GM23338 (cell line): ENCODE measurements at regions not wholly inside any gene's neighbourhood (a gene's known extent, or its start where the extent isn't known, plus 50 kb on each side); places are given as distances from the start of the nearest gene placed in this dataset.

ENCODE experiments used
- CREB1 ChIP-seq: fragments of 250-450 bp; sonication (Bioruptor Pico); IDR thresholded peaks from 2 replicates; pipeline ENCODE4 v1.5.0; 2020; ENCODE audit warnings: low read depth, mild to moderate bottlenecking, moderate library complexity
- EZH2 ChIP-seq: fragments of 200-600 bp; sonication (generic); IDR thresholded peaks from one replicate; pipeline ENCODE4 v1.8.0; 2017; ENCODE audit warnings: antibody characterized with exemption, mild to moderate bottlenecking, low read depth; ENCODE audit not compliant: unreplicated experiment
- EZH2phosphoT487 ChIP-seq: fragments of 200-600 bp; sonication (generic); IDR thresholded peaks from one replicate; pipeline ENCODE4 v1.8.1; 2018; ENCODE audit warnings: antibody characterized with exemption; ENCODE audit not compliant: unreplicated experiment
- NANOG ChIP-seq: IDR thresholded peaks from 2 replicates; pipeline ENCODE4 v1.6.1; 2016; ENCODE audit warnings: antibody characterized with exemption, borderline replicate concordance
- POLR2AphosphoS5 ChIP-seq: IDR thresholded peaks from 2 replicates; pipeline ENCODE4 v1.6.1; 2016; ENCODE audit warnings: antibody characterized with exemption, low read depth
- STAT1 ChIP-seq: IDR thresholded peaks from one replicate; pipeline ENCODE4 v1.6.1; 2016; ENCODE audit warnings: antibody characterized with exemption; ENCODE audit not compliant: unreplicated experiment
- ZNF331 ChIP-seq: fragments of 250-450 bp; sonication (Bioruptor Pico); IDR thresholded peaks from 2 replicates; pipeline ENCODE4 v1.5.0; 2020; ENCODE audit warnings: low read depth, mild to moderate bottlenecking, moderate library complexity
- TF ChIP-seq, protein P1 (sequence below), 2 experiments: fragments of 200-600 bp in 1 of 2; sonication (generic) in 1 of 2; conservative IDR thresholded peaks; 2 replicates each; pipeline versions ENCODE4 v1.5.1 to v1.6.1; 2016 to 2017; ENCODE audit warnings: antibody characterized with exemption in 2 of 2, low read depth in 2 of 2, mild to moderate bottlenecking in 2 of 2, moderate library complexity in 1 of 2
- TF ChIP-seq, protein P2 (sequence below): IDR thresholded peaks from one replicate; pipeline ENCODE4 v1.6.1; 2018; ENCODE audit warnings: antibody characterized with exemption; ENCODE audit not compliant: unreplicated experiment
- TF ChIP-seq, protein P3 (sequence below): IDR thresholded peaks from 2 replicates; pipeline ENCODE4 v1.6.1; 2016; ENCODE audit warnings: antibody characterized with exemption

- TF ChIP-seq EZH2phosphoT487, result no peak
- TF ChIP-seq, protein P1, sequence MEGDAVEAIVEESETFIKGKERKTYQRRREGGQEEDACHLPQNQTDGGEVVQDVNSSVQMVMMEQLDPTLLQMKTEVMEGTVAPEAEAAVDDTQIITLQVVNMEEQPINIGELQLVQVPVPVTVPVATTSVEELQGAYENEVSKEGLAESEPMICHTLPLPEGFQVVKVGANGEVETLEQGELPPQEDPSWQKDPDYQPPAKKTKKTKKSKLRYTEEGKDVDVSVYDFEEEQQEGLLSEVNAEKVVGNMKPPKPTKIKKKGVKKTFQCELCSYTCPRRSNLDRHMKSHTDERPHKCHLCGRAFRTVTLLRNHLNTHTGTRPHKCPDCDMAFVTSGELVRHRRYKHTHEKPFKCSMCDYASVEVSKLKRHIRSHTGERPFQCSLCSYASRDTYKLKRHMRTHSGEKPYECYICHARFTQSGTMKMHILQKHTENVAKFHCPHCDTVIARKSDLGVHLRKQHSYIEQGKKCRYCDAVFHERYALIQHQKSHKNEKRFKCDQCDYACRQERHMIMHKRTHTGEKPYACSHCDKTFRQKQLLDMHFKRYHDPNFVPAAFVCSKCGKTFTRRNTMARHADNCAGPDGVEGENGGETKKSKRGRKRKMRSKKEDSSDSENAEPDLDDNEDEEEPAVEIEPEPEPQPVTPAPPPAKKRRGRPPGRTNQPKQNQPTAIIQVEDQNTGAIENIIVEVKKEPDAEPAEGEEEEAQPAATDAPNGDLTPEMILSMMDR (conservative IDR thresholded peaks at IDR 0.05; ENCODE audit: low read depth in 2 of 2), result no peak
- TF ChIP-seq, protein P2, sequence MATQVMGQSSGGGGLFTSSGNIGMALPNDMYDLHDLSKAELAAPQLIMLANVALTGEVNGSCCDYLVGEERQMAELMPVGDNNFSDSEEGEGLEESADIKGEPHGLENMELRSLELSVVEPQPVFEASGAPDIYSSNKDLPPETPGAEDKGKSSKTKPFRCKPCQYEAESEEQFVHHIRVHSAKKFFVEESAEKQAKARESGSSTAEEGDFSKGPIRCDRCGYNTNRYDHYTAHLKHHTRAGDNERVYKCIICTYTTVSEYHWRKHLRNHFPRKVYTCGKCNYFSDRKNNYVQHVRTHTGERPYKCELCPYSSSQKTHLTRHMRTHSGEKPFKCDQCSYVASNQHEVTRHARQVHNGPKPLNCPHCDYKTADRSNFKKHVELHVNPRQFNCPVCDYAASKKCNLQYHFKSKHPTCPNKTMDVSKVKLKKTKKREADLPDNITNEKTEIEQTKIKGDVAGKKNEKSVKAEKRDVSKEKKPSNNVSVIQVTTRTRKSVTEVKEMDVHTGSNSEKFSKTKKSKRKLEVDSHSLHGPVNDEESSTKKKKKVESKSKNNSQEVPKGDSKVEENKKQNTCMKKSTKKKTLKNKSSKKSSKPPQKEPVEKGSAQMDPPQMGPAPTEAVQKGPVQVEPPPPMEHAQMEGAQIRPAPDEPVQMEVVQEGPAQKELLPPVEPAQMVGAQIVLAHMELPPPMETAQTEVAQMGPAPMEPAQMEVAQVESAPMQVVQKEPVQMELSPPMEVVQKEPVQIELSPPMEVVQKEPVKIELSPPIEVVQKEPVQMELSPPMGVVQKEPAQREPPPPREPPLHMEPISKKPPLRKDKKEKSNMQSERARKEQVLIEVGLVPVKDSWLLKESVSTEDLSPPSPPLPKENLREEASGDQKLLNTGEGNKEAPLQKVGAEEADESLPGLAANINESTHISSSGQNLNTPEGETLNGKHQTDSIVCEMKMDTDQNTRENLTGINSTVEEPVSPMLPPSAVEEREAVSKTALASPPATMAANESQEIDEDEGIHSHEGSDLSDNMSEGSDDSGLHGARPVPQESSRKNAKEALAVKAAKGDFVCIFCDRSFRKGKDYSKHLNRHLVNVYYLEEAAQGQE, result no peak
- TF ChIP-seq POLR2AphosphoS5, result no peak
- TF ChIP-seq ZNF331 (CRISPR knock-in tag), result no peak
- TF ChIP-seq EZH2, result no peak
- TF ChIP-seq STAT1, result no peak
- TF ChIP-seq, protein P3, sequence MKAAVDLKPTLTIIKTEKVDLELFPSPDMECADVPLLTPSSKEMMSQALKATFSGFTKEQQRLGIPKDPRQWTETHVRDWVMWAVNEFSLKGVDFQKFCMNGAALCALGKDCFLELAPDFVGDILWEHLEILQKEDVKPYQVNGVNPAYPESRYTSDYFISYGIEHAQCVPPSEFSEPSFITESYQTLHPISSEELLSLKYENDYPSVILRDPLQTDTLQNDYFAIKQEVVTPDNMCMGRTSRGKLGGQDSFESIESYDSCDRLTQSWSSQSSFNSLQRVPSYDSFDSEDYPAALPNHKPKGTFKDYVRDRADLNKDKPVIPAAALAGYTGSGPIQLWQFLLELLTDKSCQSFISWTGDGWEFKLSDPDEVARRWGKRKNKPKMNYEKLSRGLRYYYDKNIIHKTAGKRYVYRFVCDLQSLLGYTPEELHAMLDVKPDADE, result no peak
- no peak for TF ChIP-seq NANOG
- TF ChIP-seq CREB1 (CRISPR knock-in tag), result no peak
These were observed 170.5 kb upstream of the SMIM23 start for GRCh38 chr5:171614971-171615653.
